MCF 10A (cell line): ENCODE measurements at regions not wholly inside any gene's neighbourhood (a gene's known extent, or its start where the extent isn't known, plus 50 kb on each side); places are given as distances from the start of the nearest gene placed in this dataset.

ENCODE experiments used
- BruUV-seq: library from RNA; stranded (reverse); fragments of 400-500 nt; replicated peaks from 2 replicates; lab custom pipeline; 2021; lab: Mats Ljungman, UMichigan
- CTCF ChIA-PET: fragments of 300-600 bp; sonication (Branson Sonifier 250); formaldehyde crosslinking; extraction: SDS; loops from one replicate; lab custom pipeline; 2021; ENCODE audit warnings: antibody characterized with exemption, inconsistent platforms; lab: Yijun Ruan, JAX
- POLR2A ChIA-PET: fragments of 300-600, 350-650 bp; sonication (Branson Sonifier 250); formaldehyde crosslinking; extraction: SDS; loops from one replicate; lab custom pipeline; 2020; ENCODE audit warnings: antibody characterized with exemption, inconsistent platforms; lab: Yijun Ruan, JAX
- DNase-seq: peaks from one replicate; pipeline ENCODE4 v3.0.0-alpha.2; 2018; ENCODE audit not compliant: unreplicated experiment
- H3K27ac Mint-ChIP-seq: one replicate; pipeline ENCODE4 v1.8.0; 2022; ENCODE audit warnings: mild to moderate bottlenecking, low read depth, mixed read lengths; ENCODE audit not compliant: unreplicated experiment
- H3K27me3 Mint-ChIP-seq: one replicate; pipeline ENCODE4 v1.8.0; 2022; ENCODE audit warnings: mixed read lengths; ENCODE audit not compliant: insufficient read depth, unreplicated experiment
- H3K36me3 Mint-ChIP-seq: one replicate; pipeline ENCODE4 v1.8.0; 2022; ENCODE audit warnings: mild to moderate bottlenecking, moderate library complexity, mixed read lengths; ENCODE audit not compliant: insufficient read depth, unreplicated experiment
- H3K4me1 Mint-ChIP-seq: one replicate; pipeline ENCODE4 v1.8.0; 2022; ENCODE audit warnings: mixed read lengths; ENCODE audit not compliant: insufficient read depth, unreplicated experiment
- H3K4me3 Mint-ChIP-seq: one replicate; pipeline ENCODE4 v1.8.0; 2022; ENCODE audit warnings: mild to moderate bottlenecking, moderate library complexity, mixed read lengths; ENCODE audit not compliant: unreplicated experiment
- H3K9me3 Mint-ChIP-seq: one replicate; pipeline ENCODE4 v1.8.0; 2022; ENCODE audit warnings: mixed read lengths; ENCODE audit not compliant: unreplicated experiment
- CTCF ChIP-seq: fragments of 200-600 bp; IDR thresholded peaks from one replicate; pipeline ENCODE4 v1.8.0; 2022; ENCODE audit warnings: antibody characterized with exemption, mild to moderate bottlenecking; ENCODE audit not compliant: unreplicated experiment
- intact Hi-C: fragments of 100-400 bp; cut with micrococcal nuclease; formaldehyde crosslinking; loops from 2 replicates; pipeline ENCODE4 v1.14.1; 2022

- TF ChIP-seq CTCF = no peak
- no TSS peak for BruUV-seq
- POLR2A ChIA-PET = interaction anchor here (0.6 kb wide), 2 partner anchors 31 to 230 kb away, joined by 3 read pairs; no protein-coding TSS in a partner anchor
- Mint-ChIP-seq H3K36me3 (peaks cover 23% of the 10 kb centered on the region), H3K9me3 (no peaks in the 10 kb centered on the region), H3K4me3 (no peak overlapping the region), H3K27me3 (no peaks in the 10 kb centered on the region), H3K27ac (no peak overlapping the region), H3K4me1 (peaks cover 17% of the 10 kb centered on the region)
- CTCF ChIA-PET = no interaction called here
- peak; percentile 69 for DNase-seq
- intact Hi-C loops = no loop called here
Measured at GRCh38 chr10:29712108-29712507, 77.3 kb upstream of the SVIL start.

- POLR2A ChIA-PET = no interaction called here
- no TSS peak for BruUV-seq
- no peak for TF ChIP-seq CTCF
- no peaks in the 10 kb centered on the region for H3K9me3 Mint-ChIP-seq
- H3K36me3 Mint-ChIP-seq = peaks cover 11% of the 10 kb centered on the region
- intact Hi-C loops = no loop called here
- H3K4me1 Mint-ChIP-seq = peaks cover 17% of the 10 kb centered on the region
- no peak overlapping the region for H3K27ac Mint-ChIP-seq
- no peak overlapping the region for H3K4me3 Mint-ChIP-seq
- H3K27me3 Mint-ChIP-seq = no peaks in the 10 kb centered on the region
- CTCF ChIA-PET = interaction anchor here (1.1 kb wide), 1 partner anchor 50 kb away, joined by 3 read pairs; no protein-coding TSS in a partner anchor
- DNase-seq = no peak
Measured at GRCh38 chr10:29710128-29710527, 75.4 kb upstream of the SVIL start.

GRCh38 chr10:29709484-29710002 is 74.8 kb upstream of the SVIL start:
- Mint-ChIP-seq H3K4me1 (peaks cover 15% of the 10 kb centered on the region), H3K27ac (no peak overlapping the region), H3K9me3 (no peaks in the 10 kb centered on the region), H3K36me3 (peaks cover 11% of the 10 kb centered on the region), H3K27me3 (no peaks in the 10 kb centered on the region), H3K4me3 (no peak overlapping the region)
- BruUV-seq = no TSS peak
- TF ChIP-seq CTCF = no peak
- DNase-seq = no peak
- POLR2A ChIA-PET = interaction anchor here (0.7 kb wide), 1 partner anchor 75 kb away, joined by 3 read pairs; the partner anchor contains the start of gene SVIL
- intact Hi-C loops = no loop called here
- CTCF ChIA-PET = interaction anchor here (1.1 kb wide), 1 partner anchor 50 kb away, joined by 3 read pairs; no protein-coding TSS in a partner anchor

- Mint-ChIP-seq H3K9me3 (no peaks in the 10 kb centered on the region), H3K36me3 (peaks cover 15% of the 10 kb centered on the region), H3K4me3 (no peak overlapping the region), H3K27ac (no peak overlapping the region), H3K4me1 (no peaks in the 10 kb centered on the region), H3K27me3 (no peaks in the 10 kb centered on the region)
- BruUV-seq = no TSS peak
- no peak for DNase-seq
- intact Hi-C loops = no loop called here
- CTCF ChIA-PET = no interaction called here
- TF ChIP-seq CTCF = no peak
- POLR2A ChIA-PET = no interaction called here
Measured at GRCh38 chr10:29703271-29703670, 68.5 kb upstream of the SVIL start.
